ENCODE measurements at regions not wholly inside any gene's neighbourhood (a gene's known extent, or its start where the extent isn't known, plus 50 kb on each side); places are given as distances from the start of the nearest gene placed in this dataset.

- Mint-ChIP-seq H3K27me3 (peaks cover 25% of the 10 kb centered on the region), H3K27ac (peak overlapping the region; percentile 17), H3K36me3 (ENCODE audit: low read depth) (no peaks in the 10 kb centered on the region), H3K9me3 (no peaks in the 10 kb centered on the region), H3K4me1 (ENCODE audit: low read depth) (peaks cover 35% of the 10 kb centered on the region), H3K4me3 (no peak overlapping the region)
Measured at GRCh38 chr3:46089237-46090011, 62.1 kb upstream of the XCR1 start.

DNA sequence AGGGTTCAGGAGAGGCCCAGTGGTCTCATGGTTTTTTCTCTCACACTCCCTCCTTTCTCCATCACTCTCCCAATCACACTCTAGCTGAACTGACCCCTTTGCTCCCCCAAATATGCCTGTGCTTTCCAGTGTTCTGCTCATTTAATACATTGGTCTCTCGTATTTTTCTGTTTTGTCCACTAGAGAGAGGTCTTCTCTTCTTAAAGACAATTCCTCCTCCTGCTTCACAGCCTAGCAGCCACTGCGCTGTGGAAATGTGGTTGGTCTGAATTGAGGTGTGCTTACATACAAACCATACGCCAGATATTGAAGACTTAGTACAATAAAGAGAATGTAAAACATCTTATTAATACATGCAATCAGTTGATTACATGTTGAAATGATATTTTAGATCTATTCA is 60.6 kb upstream of the XCR1 start:
- Mint-ChIP-seq H3K27ac (no peak overlapping the region), H3K4me3 (no peak overlapping the region), H3K9me3 (no peaks in the 10 kb centered on the region), H3K36me3 (ENCODE audit: low read depth) (no peaks in the 10 kb centered on the region), H3K4me1 (ENCODE audit: low read depth) (peaks cover 30% of the 10 kb centered on the region), H3K27me3 (peaks cover 19% of the 10 kb centered on the region)

GRCh38 chr3:46086986-46087385 is 59.7 kb upstream of the XCR1 start:
- H3K27me3 Mint-ChIP-seq = peaks cover 11% of the 10 kb centered on the region
- peaks cover 27% of the 10 kb centered on the region for H3K4me1 Mint-ChIP-seq (ENCODE audit: low read depth)
- H3K4me3 Mint-ChIP-seq = no peak overlapping the region
- H3K36me3 Mint-ChIP-seq (ENCODE audit: low read depth) = no peaks in the 10 kb centered on the region
- no peak overlapping the region for H3K27ac Mint-ChIP-seq
- no peaks in the 10 kb centered on the region for H3K9me3 Mint-ChIP-seq

- Mint-ChIP-seq H3K27me3 (peaks cover 9% of the 10 kb centered on the region), H3K4me3 (no peak overlapping the region)
Measured at GRCh38 chr3:46086083-46086437, 58.8 kb upstream of the XCR1 start.

DNA sequence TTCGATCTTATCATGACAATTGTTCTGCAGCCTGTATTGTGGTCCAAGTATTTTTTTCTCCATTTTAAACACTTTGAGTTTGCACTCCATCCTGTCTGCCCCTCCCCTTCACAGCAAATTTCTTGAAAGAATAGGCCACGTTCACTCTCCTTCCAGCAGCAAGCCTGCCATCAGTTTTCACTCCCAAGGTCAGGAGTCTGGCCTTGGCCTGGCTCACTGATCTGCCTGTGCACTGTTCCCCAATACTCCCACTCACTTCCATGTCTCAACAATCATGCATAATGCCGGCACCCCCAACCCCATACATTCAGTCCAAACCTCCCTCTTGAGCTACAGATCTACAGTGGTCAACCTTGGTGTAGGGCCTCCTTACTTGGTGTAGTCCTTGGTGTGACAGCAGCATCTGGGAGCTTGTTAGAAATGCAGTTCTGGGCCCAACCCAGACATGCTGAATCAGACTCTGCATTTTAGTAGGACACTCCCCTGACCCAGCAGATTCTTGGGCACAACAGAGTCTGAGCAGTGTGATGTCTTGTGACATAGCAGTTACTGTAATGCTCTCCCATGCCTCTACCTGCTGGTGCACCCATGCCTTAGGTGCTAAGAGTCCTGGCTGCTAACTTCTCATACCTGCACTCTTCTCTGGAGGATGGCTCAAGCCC is 58.3 kb upstream of the XCR1 start:
- peaks cover 29% of the 10 kb centered on the region for H3K4me1 Mint-ChIP-seq (ENCODE audit: low read depth)
- H3K36me3 Mint-ChIP-seq (ENCODE audit: low read depth) = no peaks in the 10 kb centered on the region
- H3K9me3 Mint-ChIP-seq = no peaks in the 10 kb centered on the region
- H3K27me3 Mint-ChIP-seq = peaks cover 9% of the 10 kb centered on the region
- H3K4me3 Mint-ChIP-seq = no peak overlapping the region
- no peak overlapping the region for H3K27ac Mint-ChIP-seq

More at GRCh38 chr3:46086083-46086437, 58.8 kb upstream of the XCR1 start:
- peaks cover 29% of the 10 kb centered on the region for H3K4me1 Mint-ChIP-seq (ENCODE audit: low read depth)
- no peak overlapping the region for H3K27ac Mint-ChIP-seq
- H3K36me3 Mint-ChIP-seq (ENCODE audit: low read depth) = no peaks in the 10 kb centered on the region
- no peaks in the 10 kb centered on the region for H3K9me3 Mint-ChIP-seq

GRCh38 chr3:46083956-46084355 is 56.7 kb upstream of the XCR1 start:
- Mint-ChIP-seq H3K27me3 (peaks cover 9% of the 10 kb centered on the region), H3K27ac (no peak overlapping the region), H3K4me1 (ENCODE audit: low read depth) (peaks cover 15% of the 10 kb centered on the region), H3K4me3 (no peak overlapping the region), H3K36me3 (ENCODE audit: low read depth) (no peaks in the 10 kb centered on the region), H3K9me3 (no peaks in the 10 kb centered on the region)

DNA sequence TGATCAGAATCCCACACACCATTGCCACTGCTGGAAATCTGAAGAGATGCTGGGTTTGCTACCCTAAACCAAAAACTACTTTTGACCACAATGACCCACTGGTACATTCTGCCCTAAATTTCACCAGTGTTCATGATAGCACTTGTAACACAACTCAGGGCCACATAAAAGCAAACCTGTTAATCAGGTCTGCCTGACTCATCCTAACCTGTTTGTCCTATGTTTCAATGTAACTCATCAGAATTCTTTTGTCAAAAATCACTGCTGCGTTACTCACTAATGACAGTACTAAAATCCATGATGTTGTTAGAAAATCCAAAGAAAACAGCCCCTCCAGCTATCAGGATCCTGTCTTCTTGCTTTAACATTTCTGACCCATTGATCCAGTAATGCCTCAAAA is 55.6 kb upstream of the XCR1 start:
- Mint-ChIP-seq H3K36me3 (ENCODE audit: low read depth) (no peaks in the 10 kb centered on the region), H3K27ac (no peak overlapping the region), H3K9me3 (no peaks in the 10 kb centered on the region), H3K27me3 (peaks cover 18% of the 10 kb centered on the region), H3K4me3 (no peak overlapping the region), H3K4me1 (ENCODE audit: low read depth) (peaks cover 18% of the 10 kb centered on the region)

DNA sequence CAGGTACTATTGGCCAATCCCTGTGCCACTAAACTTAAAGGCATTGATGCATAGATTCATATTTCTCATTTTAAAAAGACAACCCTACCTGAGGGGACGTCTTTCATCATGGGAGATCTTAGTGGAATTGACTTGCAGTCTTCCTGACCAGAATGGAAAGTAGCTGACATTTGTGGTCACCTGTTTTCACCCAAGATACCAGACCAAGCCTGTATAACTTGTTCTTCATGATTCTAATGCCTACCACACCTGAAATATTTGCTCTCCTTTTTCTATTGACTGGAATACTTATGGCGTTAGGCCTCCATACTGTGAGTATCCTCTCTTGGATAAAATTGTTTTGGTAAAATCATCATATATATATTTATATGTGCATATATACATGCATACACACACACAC is 54.7 kb upstream of the XCR1 start:
- no peaks in the 10 kb centered on the region for H3K9me3 Mint-ChIP-seq
- H3K4me3 Mint-ChIP-seq = no peak overlapping the region
- H3K27me3 Mint-ChIP-seq = peaks cover 26% of the 10 kb centered on the region
- H3K27ac Mint-ChIP-seq = no peak overlapping the region
- no peaks in the 10 kb centered on the region for H3K36me3 Mint-ChIP-seq (ENCODE audit: low read depth)
- H3K4me1 Mint-ChIP-seq (ENCODE audit: low read depth) = peaks cover 18% of the 10 kb centered on the region

- H3K36me3 Mint-ChIP-seq (ENCODE audit: low read depth) = no peaks in the 10 kb centered on the region
Measured at GRCh38 chr3:46080969-46081345, 53.7 kb upstream of the XCR1 start.

DNA sequence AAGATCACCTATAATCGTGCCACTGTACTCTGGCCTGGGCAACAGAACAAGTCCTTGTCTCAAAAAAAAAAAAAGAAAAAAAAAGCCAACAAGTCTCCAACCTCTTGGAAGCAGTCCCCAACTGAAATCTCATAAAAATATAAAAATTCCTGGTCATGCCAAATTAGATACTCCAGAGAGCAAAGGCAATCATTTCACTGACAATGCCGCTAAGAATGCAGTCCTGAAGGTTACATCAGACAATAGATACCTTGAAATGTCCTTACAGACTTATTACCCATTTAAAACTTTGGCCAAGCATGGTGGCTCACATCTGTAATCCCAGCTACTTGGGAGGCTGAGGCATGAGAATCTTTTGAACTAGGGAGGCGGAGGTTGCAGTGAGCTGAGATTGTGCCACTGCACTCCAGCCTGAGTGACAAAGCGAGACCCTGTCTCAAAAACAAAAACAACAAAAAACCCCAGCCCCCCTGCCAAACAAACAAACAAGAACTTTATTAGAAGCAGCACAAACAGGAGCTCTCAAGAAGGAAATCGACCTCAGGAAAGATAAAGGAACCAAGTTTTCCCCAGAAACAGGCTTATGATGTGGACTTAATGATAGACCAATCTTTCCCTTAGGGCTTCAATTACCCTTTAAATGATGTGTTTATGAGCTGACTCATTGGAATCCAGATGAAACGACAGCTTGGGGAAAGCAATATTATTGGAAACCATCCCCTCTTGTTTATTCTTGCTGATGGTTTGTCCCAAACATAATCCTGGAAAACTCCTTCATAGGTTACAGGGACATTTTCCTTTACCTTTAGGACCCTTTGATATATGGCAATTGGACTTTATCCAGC is 53.1 kb upstream of the XCR1 start:
- H3K27ac Mint-ChIP-seq = no peak overlapping the region
- peaks cover 18% of the 10 kb centered on the region for H3K4me1 Mint-ChIP-seq (ENCODE audit: low read depth)
- no peaks in the 10 kb centered on the region for H3K9me3 Mint-ChIP-seq
- peaks cover 21% of the 10 kb centered on the region for H3K27me3 Mint-ChIP-seq
- H3K36me3 Mint-ChIP-seq (ENCODE audit: low read depth) = no peaks in the 10 kb centered on the region
- H3K4me3 Mint-ChIP-seq = no peak overlapping the region

More at GRCh38 chr3:46080969-46081345, 53.7 kb upstream of the XCR1 start:
- peaks cover 21% of the 10 kb centered on the region for H3K27me3 Mint-ChIP-seq
- H3K9me3 Mint-ChIP-seq = no peaks in the 10 kb centered on the region
- H3K4me1 Mint-ChIP-seq (ENCODE audit: low read depth) = peaks cover 18% of the 10 kb centered on the region
- H3K4me3 Mint-ChIP-seq = no peak overlapping the region
- no peak overlapping the region for H3K27ac Mint-ChIP-seq

GRCh38 chr3:46078712-46079400 is 51.6 kb upstream of the XCR1 start:
- Mint-ChIP-seq H3K36me3 (ENCODE audit: low read depth) (no peaks in the 10 kb centered on the region), H3K27ac (no peak overlapping the region), H3K4me3 (no peak overlapping the region), H3K4me1 (ENCODE audit: low read depth) (peaks cover 18% of the 10 kb centered on the region), H3K9me3 (no peaks in the 10 kb centered on the region), H3K27me3 (peaks cover 30% of the 10 kb centered on the region)
